IMR-90 (cell line): ENCODE measurements at regions not wholly inside any gene's neighbourhood (a gene's known extent, or its start where the extent isn't known, plus 50 kb on each side); places are given as distances from the start of the nearest gene placed in this dataset.

ENCODE experiments used
- BHLHE40 ChIP-seq: fragments of 150-350 bp; IDR thresholded peaks from 2 replicates; pipeline ENCODE4 v1.6.1; 2016; ENCODE audit warnings: mild to moderate bottlenecking, low read depth, low read length
- CEBPB ChIP-seq: IDR thresholded peaks from 2 replicates; pipeline ENCODE4 v1.6.1; 2012; ENCODE audit warnings: low read depth, low read length, improper control_type of control experiment
- CTCF ChIP-seq: conservative IDR thresholded peaks from 2 replicates; pipeline ENCODE4 v1.5.1; 2012; ENCODE audit warnings: mild to moderate bottlenecking, low read depth, low read length, improper control_type of control experiment
- MXI1 ChIP-seq: IDR thresholded peaks from 2 replicates; pipeline ENCODE4 v1.6.1; 2012; ENCODE audit warnings: low read depth, mild to moderate bottlenecking, low read length, moderate library complexity, borderline replicate concordance
- POLR2A ChIP-seq: IDR thresholded peaks from 2 replicates; pipeline ENCODE4 v1.6.1; 2012; ENCODE audit warnings: mild to moderate bottlenecking, low read depth, low read length
- RFX5 ChIP-seq: IDR thresholded peaks from 2 replicates; pipeline ENCODE4 v1.8.0; 2012; ENCODE audit warnings: low read depth, mild to moderate bottlenecking, low read length, moderate library complexity
- SMC3 ChIP-seq: fragments of 150-350 bp; IDR thresholded peaks from 2 replicates; pipeline ENCODE4 v1.6.1; 2016; ENCODE audit warnings: low read depth, mild to moderate bottlenecking, antibody characterized with exemption, low read length, moderate library complexity
- USF2 ChIP-seq: fragments of 150-350 bp; IDR thresholded peaks from 2 replicates; pipeline ENCODE4 v1.6.1; 2017; ENCODE audit warnings: mild to moderate bottlenecking, antibody characterized with exemption, low read length, low read depth

- no peak for TF ChIP-seq CTCF
- no peak for TF ChIP-seq CEBPB
- no peak for TF ChIP-seq POLR2A
- TF ChIP-seq MXI1 = no peak
- no peak for TF ChIP-seq SMC3
- no peak for TF ChIP-seq BHLHE40
- no peak for TF ChIP-seq USF2
- TF ChIP-seq RFX5 = no peak
Measured at GRCh38 chr5:58258984-58259684, 200.8 kb downstream of the PLK2 start.
